ENCODE measurements at regions not wholly inside any gene's neighbourhood (a gene's known extent, or its start where the extent isn't known, plus 50 kb on each side); places are given as distances from the start of the nearest gene placed in this dataset.

DNA sequence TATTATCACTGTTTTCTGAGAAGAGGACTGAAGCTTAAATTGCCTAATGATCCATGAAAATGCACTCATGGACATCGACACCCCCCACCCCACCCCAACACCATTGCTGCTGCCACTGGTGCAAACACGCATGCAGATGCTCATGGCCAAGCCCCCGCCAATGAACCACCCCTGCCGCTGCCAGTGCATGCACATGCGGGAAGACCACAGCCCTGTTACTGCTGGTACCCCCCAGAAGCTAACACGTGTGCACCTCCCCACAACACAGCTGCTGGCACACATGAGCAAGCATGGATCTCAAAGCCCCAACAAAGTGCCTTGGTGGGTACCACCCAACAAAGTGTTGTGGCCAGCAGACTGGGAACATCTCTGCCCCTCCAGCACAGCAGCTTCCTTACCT, 594.1 kb upstream of the FAT1 start:
- Histone ChIP-seq H3K56ac (ENCODE audit: extremely low read depth, insufficient read depth, low read length) (no peak overlapping the region), H3K27me3 (ENCODE audit: control insufficient read depth, insufficient read depth, low read length) (no peaks in the 10 kb centered on the region), H4K8ac (ENCODE audit: low read depth in 2 of 2, low read length in 2 of 2) (no peak overlapping the region), H2AK9ac (replicated peaks; ENCODE audit: low read depth, low read length, poor library complexity) (no peak overlapping the region), H3K4me1 (ENCODE audit: control insufficient read depth, insufficient read depth, low read length) (no peaks in the 10 kb centered on the region), H2BK5ac (ENCODE audit: low read depth, low read length, poor library complexity, severe bottlenecking) (no peak overlapping the region), H3K9ac (ENCODE audit: low read depth, low read length) (no peak overlapping the region), H2BK20ac (ENCODE audit: low read depth, low read length) (no peak overlapping the region), H2AK5ac (ENCODE audit: low read depth, low read length) (no peak overlapping the region), H4K5ac (ENCODE audit: low read depth, low read length) (no peak overlapping the region), H3K9me1 (ENCODE audit: insufficient read depth, low read length) (no peaks in the 10 kb centered on the region), H3K36me3 (ENCODE audit: control insufficient read depth, insufficient read depth, low read length) (no peaks in the 10 kb centered on the region), H3K23ac (ENCODE audit: low read depth, low read length) (no peak overlapping the region), H2BK120ac (ENCODE audit: low read depth, low read length) (no peak overlapping the region), H3K4me3 (ENCODE audit: insufficient read depth, low read depth, low read length) (no peak overlapping the region), H3K4me2 (ENCODE audit: low read depth, low read length) (no peak overlapping the region), H4K91ac (ENCODE audit: insufficient read depth, low read depth, low read length) (no peak overlapping the region), H3K14ac (replicated peaks; ENCODE audit: low read depth, low read length) (no peak overlapping the region), H2AFZ (replicated peaks; ENCODE audit: low read length, poor library complexity) (no peak overlapping the region), H3K4ac (ENCODE audit: low read depth, low read length) (no peak overlapping the region), H2BK15ac (ENCODE audit: low read depth, low read length) (no peak overlapping the region), H3K18ac (ENCODE audit: low read depth, low read length) (no peak overlapping the region), H3K27ac (ENCODE audit: insufficient read depth, low read length) (no peak overlapping the region), H3K9me3 (ENCODE audit: control insufficient read depth, insufficient read depth, low read length) (no peaks in the 10 kb centered on the region), H3K79me1 (ENCODE audit: low read depth in 1 of 2, low read length in 2 of 2) (no peaks in the 10 kb centered on the region), H4K20me1 (ENCODE audit: insufficient read depth, low read length) (no peaks in the 10 kb centered on the region)
- BruUV-seq (replicated peaks): no TSS peak
- no CpG with 5 or more reads among the region's 6 CpGs for WGBS, 2 experiments (ENCODE audit: extremely low coverage in 2 of 2, insufficient read length in 1 of 2)
- dilution Hi-C loops (cut with HindIII; ENCODE audit: low sequenced_read_pairs, unreplicated experiment): no loop called here
- TF ChIP-seq, protein P1, sequence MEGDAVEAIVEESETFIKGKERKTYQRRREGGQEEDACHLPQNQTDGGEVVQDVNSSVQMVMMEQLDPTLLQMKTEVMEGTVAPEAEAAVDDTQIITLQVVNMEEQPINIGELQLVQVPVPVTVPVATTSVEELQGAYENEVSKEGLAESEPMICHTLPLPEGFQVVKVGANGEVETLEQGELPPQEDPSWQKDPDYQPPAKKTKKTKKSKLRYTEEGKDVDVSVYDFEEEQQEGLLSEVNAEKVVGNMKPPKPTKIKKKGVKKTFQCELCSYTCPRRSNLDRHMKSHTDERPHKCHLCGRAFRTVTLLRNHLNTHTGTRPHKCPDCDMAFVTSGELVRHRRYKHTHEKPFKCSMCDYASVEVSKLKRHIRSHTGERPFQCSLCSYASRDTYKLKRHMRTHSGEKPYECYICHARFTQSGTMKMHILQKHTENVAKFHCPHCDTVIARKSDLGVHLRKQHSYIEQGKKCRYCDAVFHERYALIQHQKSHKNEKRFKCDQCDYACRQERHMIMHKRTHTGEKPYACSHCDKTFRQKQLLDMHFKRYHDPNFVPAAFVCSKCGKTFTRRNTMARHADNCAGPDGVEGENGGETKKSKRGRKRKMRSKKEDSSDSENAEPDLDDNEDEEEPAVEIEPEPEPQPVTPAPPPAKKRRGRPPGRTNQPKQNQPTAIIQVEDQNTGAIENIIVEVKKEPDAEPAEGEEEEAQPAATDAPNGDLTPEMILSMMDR (conservative IDR thresholded peaks at IDR 0.05; ENCODE audit: low read depth, low read length): no peak
- no peak for TF ChIP-seq NFE2L2 (IDR thresholded peaks at IDR 0.05; ENCODE audit: low read depth, low read length)
- no peak for TF ChIP-seq POLR2A (IDR thresholded peaks at IDR 0.05; ENCODE audit: low read depth, low read length)
- no peak for TF ChIP-seq RCOR1 (IDR thresholded peaks at IDR 0.05; ENCODE audit: insufficient replicate concordance, low read length)
- TF ChIP-seq BHLHE40 (IDR thresholded peaks at IDR 0.05; ENCODE audit: low read depth, low read length): no peak
- TF ChIP-seq CHD1 (IDR thresholded peaks at IDR 0.05; ENCODE audit: low read depth, low read length): no peak
- no peak for TF ChIP-seq FOS (IDR thresholded peaks at IDR 0.05; ENCODE audit: low read depth, low read length)
- TF ChIP-seq, protein P2, sequence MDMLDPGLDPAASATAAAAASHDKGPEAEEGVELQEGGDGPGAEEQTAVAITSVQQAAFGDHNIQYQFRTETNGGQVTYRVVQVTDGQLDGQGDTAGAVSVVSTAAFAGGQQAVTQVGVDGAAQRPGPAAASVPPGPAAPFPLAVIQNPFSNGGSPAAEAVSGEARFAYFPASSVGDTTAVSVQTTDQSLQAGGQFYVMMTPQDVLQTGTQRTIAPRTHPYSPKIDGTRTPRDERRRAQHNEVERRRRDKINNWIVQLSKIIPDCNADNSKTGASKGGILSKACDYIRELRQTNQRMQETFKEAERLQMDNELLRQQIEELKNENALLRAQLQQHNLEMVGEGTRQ (IDR thresholded peaks at IDR 0.05; ENCODE audit: low read depth, low read length): no peak
- no peak for TF ChIP-seq MXI1 (IDR thresholded peaks at IDR 0.05; ENCODE audit: borderline replicate concordance, low read depth, low read length)
- TF ChIP-seq, protein P3, sequence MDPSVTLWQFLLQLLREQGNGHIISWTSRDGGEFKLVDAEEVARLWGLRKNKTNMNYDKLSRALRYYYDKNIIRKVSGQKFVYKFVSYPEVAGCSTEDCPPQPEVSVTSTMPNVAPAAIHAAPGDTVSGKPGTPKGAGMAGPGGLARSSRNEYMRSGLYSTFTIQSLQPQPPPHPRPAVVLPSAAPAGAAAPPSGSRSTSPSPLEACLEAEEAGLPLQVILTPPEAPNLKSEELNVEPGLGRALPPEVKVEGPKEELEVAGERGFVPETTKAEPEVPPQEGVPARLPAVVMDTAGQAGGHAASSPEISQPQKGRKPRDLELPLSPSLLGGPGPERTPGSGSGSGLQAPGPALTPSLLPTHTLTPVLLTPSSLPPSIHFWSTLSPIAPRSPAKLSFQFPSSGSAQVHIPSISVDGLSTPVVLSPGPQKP (IDR thresholded peaks at IDR 0.05; ENCODE audit: borderline replicate concordance, low read depth, low read length): no peak
- no peak for DNase-seq
- intact Hi-C loops (cut with micrococcal nuclease): no loop called here
- ChIA-PET POLR2A (ENCODE audit: unreplicated experiment) (no interaction called here), CTCF (no interaction called here)
- in situ Hi-C loops (cut with MboI; ENCODE audit: low sequenced_read_pairs): no loop called here
- ATAC-seq (ENCODE audit: low read depth): no peak
